Erythroblast (primary cell): ENCODE measurements at regions not wholly inside any gene's neighbourhood (a gene's known extent, or its start where the extent isn't known, plus 50 kb on each side); places are given as distances from the start of the nearest gene placed in this dataset.

ENCODE experiments used
- DNase-seq, 2 experiments: peaks; one replicate each; lab custom pipeline; 2025; lab: John Stamatoyannopoulos, UW
- GATA1 ChIP-seq: IDR thresholded peaks from 2 replicates; pipeline ENCODE4 v1.6.1; 2011; ENCODE audit warnings: low read depth, mild to moderate bottlenecking, control low read depth, low read length, moderate library complexity
- POLR2A ChIP-seq: IDR thresholded peaks from 2 replicates; pipeline ENCODE4 v1.6.1; 2011; ENCODE audit warnings: mild to moderate bottlenecking, low read length

DNA sequence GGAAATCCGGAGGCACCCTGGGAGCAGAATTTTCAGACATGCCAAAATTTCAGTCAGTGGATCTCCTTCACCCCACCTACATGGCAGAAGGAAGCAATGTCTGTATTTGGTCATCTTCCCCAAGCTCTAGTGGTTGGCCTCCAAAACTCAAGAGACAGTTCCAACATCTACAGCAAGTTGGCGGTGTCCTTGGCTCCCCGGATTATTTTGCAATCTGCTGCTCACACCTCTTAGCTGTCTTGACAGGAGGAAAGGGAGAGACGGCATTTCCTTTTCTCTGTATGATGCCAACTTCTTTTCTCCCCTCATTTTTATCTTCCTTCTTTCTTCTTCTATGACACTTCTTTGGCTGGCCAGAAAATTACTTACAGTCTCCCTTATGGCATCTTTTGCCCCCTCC lies 159.9 kb downstream of the SUCLA2 start:
- no peak for DNase-seq
- TF ChIP-seq POLR2A (no peak), GATA1 (no peak)

GRCh38 chr13:47837906-47838305 lies 163.2 kb downstream of the SUCLA2 start:
- DNase-seq = no peak
- TF ChIP-seq POLR2A (no peak), GATA1 (no peak)

DNA sequence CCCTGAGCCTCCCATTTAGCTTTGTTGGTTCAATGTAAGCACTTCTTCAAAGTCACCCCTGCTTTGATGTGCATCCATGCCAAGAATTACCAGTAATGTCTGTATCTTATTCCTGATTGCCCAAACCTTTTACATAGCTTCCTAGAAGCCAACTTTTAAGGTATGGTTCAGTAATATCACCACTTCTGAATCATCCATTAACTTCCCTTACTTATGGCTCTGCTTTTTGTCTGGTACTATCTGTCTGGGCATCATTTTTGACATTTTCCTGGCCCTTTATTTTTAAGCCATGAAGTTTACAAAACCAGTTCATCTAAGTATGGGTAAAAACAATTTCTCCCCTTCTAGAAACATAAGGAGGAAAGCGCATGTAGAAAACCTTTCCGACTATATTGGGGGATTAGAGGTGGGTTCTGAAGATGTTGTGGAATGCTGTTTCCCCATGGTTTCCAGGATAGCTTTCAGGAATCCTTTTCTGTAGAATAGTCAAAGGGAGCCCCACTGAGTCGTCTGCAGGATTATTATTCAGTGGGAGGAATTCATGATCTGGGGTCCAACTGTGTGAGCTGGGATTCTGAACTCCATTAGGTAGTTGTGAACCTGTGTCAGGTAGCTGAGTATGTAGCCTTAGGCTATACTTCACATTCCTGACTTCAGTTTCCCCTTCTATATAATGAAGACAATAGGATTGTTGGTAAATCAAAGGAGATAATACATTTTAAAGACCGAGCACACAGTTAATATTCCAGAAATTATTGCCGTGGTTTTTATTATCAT lies 163.8 kb downstream of the SUCLA2 start:
- TF ChIP-seq POLR2A (no peak), GATA1 (no peak)
- DNase-seq = no peak

DNA sequence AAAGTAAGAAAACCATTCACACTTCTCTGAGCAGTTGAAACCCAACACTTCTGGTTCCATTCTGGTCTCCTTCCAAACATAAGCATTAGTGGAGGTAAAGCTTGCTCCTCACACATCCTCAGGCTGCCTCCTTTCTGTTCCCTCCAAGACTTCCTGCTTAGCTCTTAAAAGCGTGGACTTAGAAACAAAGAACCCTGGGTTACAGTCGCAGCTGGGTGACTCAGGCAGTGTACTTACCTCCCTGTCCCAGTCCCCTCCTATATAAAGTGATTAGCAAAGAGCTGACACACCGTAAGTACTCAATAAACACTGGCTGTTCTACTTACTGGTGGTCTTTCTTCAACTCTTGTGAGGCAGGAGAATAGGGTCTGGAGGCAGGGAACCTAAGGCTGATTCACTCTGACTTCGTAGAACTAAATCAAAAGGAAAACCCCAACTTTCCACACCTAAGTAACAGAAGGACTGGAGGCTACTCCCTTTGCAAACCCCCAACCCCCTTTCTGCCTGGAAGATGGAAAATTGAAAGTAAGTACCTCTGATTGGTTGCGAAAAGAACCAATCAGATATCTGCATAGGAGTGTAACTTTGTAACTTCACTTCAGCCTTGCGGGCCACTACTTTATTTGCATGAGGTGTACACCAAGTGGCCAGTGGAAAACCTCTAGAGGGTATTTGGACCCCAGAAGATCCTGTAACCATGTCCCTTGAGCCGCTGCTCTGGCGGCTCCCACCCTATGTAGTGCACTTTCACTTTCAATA lies 165.4 kb downstream of the SUCLA2 start:
- no peak for TF ChIP-seq POLR2A
- no peak for TF ChIP-seq GATA1
- DNase-seq = no peak

DNA sequence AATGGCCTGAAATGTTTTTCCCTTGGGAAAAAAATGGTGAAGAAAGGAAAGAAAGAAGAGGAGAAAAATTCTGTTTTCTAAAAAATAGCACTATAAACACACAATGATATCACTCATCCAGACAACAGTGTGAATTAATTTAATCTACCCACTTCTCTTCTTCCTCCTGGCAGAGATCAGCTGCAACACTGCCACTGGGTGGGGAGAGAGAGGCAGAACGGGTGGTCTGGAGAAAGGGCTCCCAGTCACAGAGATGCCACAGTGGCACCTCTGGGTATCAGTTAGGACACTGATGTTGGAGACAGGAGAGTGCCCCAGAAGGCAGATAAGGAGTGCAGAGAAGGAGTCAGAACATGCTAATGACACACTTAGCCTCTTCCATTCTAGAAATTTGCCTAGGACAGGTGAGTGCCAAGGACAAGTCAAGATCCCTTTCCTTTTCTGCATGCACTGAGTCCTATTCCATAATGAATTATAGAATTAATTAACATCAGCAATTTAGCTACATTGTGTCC lies 168.6 kb downstream of the SUCLA2 start:
- no peak for TF ChIP-seq POLR2A
- no peak for TF ChIP-seq GATA1
- DNase-seq = no peak

- DNase-seq = no peak
- TF ChIP-seq GATA1 = no peak
- no peak for TF ChIP-seq POLR2A
Observed at GRCh38 chr13:47831265-47831664, 169.8 kb downstream of the SUCLA2 start.

DNA sequence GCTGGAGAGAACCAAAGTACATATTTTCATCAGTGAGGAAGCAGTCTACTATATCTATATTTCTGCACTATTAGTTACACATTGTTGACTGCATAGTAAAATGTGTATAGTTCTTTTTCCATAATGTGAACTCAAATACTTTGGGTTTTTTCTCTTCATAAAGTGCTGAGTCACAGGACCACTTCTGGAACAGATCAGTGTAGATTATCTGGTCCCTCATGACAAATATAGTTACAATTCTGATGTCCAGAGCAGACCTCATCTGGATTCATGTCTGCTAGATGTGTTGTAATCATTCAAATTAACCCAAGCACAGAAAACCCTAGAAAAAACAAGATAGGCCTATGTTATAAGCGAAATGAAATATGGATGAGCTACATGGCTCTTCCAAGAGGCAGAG lies 171.4 kb downstream of the SUCLA2 start:
- peak; percentile 11 to 42 for DNase-seq
- TF ChIP-seq GATA1 (no peak), POLR2A (no peak)

- TF ChIP-seq GATA1 (no peak), POLR2A (no peak)
- DNase-seq = no peak
Observed at GRCh38 chr13:47826471-47826870, 174.6 kb downstream of the SUCLA2 start.

GRCh38 chr13:47822036-47822435 lies 179.0 kb downstream of the SUCLA2 start:
- DNase-seq = no peak
- TF ChIP-seq POLR2A = no peak
- TF ChIP-seq GATA1 = no peak

DNA sequence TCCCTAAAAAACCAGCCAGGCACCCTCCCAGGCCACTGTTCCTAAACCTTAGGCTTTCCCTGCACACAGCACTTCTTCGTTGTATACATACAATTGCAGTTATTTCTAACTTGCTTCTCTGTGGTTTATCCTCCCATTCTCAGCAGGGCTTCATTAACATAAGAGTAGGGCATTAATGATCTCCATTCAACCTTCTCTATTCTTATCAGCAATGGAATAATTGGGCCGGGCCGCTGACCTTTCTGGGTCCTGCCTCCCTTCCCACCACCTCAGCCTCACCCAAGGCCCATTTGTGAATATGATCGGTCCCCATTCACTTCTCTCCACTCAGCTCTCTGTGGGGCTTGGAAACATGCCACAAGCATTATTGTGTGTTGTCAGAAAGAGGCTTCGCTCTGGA lies 184.2 kb downstream of the SUCLA2 start:
- DNase-seq = no peak
- TF ChIP-seq GATA1 (no peak), POLR2A (no peak)

GRCh38 chr13:47813718-47814117 lies 187.4 kb downstream of the SUCLA2 start:
- TF ChIP-seq GATA1 (no peak), POLR2A (no peak)
- DNase-seq = no peak

DNA sequence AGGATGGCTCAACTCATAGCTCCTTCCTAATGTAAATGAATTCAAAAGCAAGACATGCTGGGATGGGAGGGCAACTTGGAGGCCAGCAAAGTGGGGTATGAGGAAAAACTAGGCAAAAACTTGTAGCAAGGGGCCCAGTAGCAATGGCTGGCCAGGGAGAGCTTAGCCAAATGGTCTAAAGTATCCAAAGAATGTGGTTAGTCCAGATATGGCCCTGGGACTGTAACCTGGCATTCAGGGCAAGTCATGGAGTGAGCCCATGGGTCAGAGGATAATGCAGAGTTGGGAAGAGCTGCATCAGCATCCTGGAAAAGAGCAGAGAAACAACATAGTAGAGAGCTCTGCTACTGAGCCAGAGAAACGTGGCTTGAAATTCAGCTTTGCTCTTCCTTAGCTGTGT lies 191.7 kb downstream of the SUCLA2 start:
- DNase-seq = no peak
- no peak for TF ChIP-seq POLR2A
- TF ChIP-seq GATA1 = no peak

DNA sequence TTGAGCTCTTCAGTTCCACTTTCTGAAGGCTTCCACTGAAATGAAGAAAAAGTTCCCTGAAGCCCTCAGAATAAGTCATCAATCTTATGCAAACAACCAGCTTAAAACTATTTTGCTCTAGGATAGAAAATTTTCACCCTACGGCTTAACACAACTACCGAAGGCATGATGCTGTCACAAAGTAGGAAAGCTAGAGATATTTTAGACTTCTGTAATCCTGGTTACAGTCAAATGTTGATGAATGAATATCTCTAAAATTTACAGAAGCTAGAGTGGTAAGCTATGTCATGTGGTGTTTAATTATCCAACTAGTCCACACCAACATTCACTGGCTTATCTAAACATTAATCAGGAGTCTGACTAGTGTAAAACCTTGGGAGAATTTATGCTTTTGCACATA lies 197.9 kb downstream of the SUCLA2 start:
- DNase-seq = no peak
- no peak for TF ChIP-seq POLR2A
- no peak for TF ChIP-seq GATA1

DNA sequence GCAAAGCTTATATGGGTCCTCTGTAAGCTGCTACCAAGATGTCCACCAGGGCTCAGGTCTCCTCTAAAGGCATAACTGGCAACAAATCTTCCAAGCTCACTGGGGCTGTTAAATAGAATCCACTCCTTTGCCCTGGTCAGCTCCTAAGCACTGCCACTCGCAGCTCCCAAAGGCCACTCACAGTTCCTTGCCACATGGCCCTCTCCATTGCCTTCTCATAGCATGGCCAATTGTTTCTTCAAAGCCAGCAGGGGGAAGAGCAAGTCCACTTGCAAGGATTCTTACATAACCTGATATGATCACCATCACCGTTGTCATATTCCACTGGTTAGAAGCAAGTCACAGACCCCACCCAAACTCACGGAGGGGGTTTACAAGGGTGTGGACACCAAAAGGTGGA lies 199.5 kb downstream of the SUCLA2 start:
- DNase-seq = no peak
- no peak for TF ChIP-seq POLR2A
- TF ChIP-seq GATA1 = no peak

GRCh38 chr13:47800593-47800992 lies 200.5 kb downstream of the SUCLA2 start:
- no peak for TF ChIP-seq POLR2A
- TF ChIP-seq GATA1 = no peak
- DNase-seq = no peak
